ENCODE measurements at regions not wholly inside any gene's neighbourhood (a gene's known extent, or its start where the extent isn't known, plus 50 kb on each side); places are given as distances from the start of the nearest gene placed in this dataset.

DNA sequence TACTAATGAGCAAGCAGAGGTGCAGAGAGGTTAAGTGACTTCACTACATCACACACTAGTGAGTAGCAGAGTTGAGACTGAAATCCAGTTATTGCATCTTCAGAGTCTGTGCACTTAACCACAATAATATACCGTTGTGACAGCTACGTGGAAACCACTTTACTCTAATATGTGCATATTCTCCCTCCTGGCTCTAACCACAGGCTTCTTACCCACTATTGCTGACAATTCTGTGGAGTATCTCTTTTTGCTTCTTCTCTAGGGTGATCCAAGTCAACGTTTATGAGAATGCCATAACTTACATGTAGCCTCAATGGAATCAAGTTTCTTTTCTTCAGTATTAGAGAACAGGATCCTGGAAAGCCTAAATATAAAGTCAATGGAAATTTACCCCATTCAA lies 64.2 kb upstream of the MEOX2 start:
- TF ChIP-seq, protein P1, sequence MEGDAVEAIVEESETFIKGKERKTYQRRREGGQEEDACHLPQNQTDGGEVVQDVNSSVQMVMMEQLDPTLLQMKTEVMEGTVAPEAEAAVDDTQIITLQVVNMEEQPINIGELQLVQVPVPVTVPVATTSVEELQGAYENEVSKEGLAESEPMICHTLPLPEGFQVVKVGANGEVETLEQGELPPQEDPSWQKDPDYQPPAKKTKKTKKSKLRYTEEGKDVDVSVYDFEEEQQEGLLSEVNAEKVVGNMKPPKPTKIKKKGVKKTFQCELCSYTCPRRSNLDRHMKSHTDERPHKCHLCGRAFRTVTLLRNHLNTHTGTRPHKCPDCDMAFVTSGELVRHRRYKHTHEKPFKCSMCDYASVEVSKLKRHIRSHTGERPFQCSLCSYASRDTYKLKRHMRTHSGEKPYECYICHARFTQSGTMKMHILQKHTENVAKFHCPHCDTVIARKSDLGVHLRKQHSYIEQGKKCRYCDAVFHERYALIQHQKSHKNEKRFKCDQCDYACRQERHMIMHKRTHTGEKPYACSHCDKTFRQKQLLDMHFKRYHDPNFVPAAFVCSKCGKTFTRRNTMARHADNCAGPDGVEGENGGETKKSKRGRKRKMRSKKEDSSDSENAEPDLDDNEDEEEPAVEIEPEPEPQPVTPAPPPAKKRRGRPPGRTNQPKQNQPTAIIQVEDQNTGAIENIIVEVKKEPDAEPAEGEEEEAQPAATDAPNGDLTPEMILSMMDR (IDR thresholded peaks at IDR 0.05): no peak
- no peak for DNase-seq (ENCODE audit: low spot score)
- ATAC-seq (ENCODE audit: low FRiP score): no peak

DNA sequence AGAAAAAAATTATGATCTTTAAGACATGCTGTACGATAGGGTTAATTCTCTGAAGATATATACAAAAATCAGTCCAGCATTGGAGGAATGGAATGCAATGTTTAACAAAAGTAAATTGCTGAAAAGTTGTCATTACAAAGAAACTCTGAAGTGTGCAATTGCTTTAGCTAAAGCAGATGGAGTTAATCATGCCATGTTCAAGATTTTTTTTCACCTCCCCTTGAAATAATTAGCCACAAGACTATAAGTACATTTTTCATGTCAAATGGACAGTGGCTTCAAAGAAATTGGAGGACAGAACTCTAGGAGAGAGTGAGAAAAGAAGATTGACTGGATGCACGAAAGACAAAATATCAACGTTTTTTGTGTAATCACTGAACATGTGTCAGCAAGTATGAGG lies 63.1 kb upstream of the MEOX2 start:
- DNase-seq (ENCODE audit: low spot score): no peak
- ATAC-seq (ENCODE audit: low FRiP score): no peak
- TF ChIP-seq, protein P1 (IDR thresholded peaks at IDR 0.05): no peak

- no peak for DNase-seq (ENCODE audit: low spot score)
- no peak for ATAC-seq (ENCODE audit: low FRiP score)
- TF ChIP-seq, protein P1 (IDR thresholded peaks at IDR 0.05): no peak
Observed at GRCh38 chr7:15747712-15748111, 61.2 kb upstream of the MEOX2 start.

DNA sequence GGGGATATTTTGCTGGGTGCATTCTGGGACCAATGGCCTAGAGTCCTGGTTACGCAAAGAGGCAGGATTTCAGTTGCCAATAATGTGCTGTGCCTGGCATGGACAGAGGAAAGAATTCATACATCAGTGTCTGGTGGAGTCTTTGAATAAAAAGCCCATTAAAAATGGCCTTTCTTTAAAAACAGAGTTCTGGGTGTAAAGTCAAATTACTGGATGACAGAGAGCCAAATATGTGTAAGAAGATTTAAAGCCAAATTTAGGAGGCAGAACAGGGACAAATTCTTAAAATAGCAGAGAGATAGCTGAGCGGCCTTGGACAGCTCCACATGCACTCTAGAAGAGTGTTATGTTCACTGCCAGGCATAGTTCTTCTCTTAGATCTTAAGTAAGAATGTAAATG lies 60.8 kb upstream of the MEOX2 start:
- ATAC-seq (ENCODE audit: low FRiP score): peak; percentile 48
- DNase-seq (ENCODE audit: low spot score): no peak
- TF ChIP-seq, protein P1 (IDR thresholded peaks at IDR 0.05): no peak

- no peak for DNase-seq (ENCODE audit: low spot score)
- TF ChIP-seq, protein P1 (IDR thresholded peaks at IDR 0.05): no peak
- no peak for ATAC-seq (ENCODE audit: low FRiP score)
Observed at GRCh38 chr7:15743926-15744480, 57.5 kb upstream of the MEOX2 start.

DNA sequence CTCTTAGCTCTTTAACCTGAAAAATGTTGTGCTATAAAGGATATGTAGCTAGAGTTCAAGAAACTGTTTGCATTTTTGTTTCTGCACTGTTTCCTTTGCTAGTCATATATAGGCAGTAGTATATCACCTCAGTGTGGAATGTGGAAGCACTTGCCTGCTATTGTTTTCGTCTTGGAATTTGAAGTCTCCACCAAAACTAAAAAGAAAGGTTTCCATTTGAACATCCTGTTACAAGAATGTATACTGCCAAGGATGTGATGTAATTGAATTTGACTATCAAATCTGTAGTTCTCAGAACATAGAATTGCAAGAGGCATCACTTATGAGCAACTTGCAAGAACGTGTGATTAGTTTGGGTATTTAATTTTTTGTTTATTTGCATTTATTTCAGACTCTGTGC lies 51.1 kb upstream of the MEOX2 start:
- TF ChIP-seq, protein P1 (IDR thresholded peaks at IDR 0.05): no peak
- DNase-seq (ENCODE audit: low spot score) (no peak), ATAC-seq (ENCODE audit: low FRiP score) (no peak)
